BLaER1 treated with 17β-estradiol and CSF1 and Interleukin-3, amounts not matched to agents 10 nM and 100 nM (cell line): ENCODE measurements at regions not wholly inside any gene's neighbourhood (a gene's known extent, or its start where the extent isn't known, plus 50 kb on each side); places are given as distances from the start of the nearest gene placed in this dataset.
"Not testable (repeated sequence)": the region's sequence is repeated elsewhere in the genome, so short reads cannot be mapped to it uniquely, and the experiment has no call there.

Experiments used
- H3K27ac ChIP-seq, 11 experiments: shearing (Covaris generic); formaldehyde crosslinking; 2 replicates each; pipeline ENCODE4 v1.8.1; 2022
- H3K27me3 ChIP-seq, 11 experiments: shearing (Covaris generic); formaldehyde crosslinking; 2 replicates each; pipeline ENCODE4 v1.8.1; 2022
- H3K36me3 ChIP-seq, 11 experiments: shearing (Covaris generic); formaldehyde crosslinking; 2 replicates each; pipeline ENCODE4 v1.8.1; 2022
- H3K4me1 ChIP-seq, 10 experiments: shearing (Covaris generic); formaldehyde crosslinking; 2 replicates each; pipeline ENCODE4 v1.8.1; 2022
- H3K4me2 ChIP-seq, 11 experiments: shearing (Covaris generic); formaldehyde crosslinking; 2 replicates each; pipeline ENCODE4 v1.8.1; 2022
- H3K4me3 ChIP-seq, 10 experiments: shearing (Covaris generic); formaldehyde crosslinking; 2 replicates each; pipeline ENCODE4 v1.8.1; 2022
- H3K9ac ChIP-seq, 11 experiments: shearing (Covaris generic); formaldehyde crosslinking; 2 replicates each; pipeline ENCODE4 v1.8.1; 2022
- H3K9me3 ChIP-seq, 11 experiments: shearing (Covaris generic); formaldehyde crosslinking; replicated peaks in 1 of 11; 2 replicates each; pipeline ENCODE4 v1.8.1; 2022
- H4K20me1 ChIP-seq, 11 experiments: shearing (Covaris generic); formaldehyde crosslinking; 2 replicates each; pipeline ENCODE4 v1.8.1; 2022

GRCh38 chr7:150110882-150111281, 212.3 kb upstream of the LRRC61 start:
- not testable (repeated sequence) for H3K9me3 ChIP-seq, H3K9ac ChIP-seq, H3K4me3 ChIP-seq, H3K36me3 ChIP-seq, H4K20me1 ChIP-seq, H3K4me2 ChIP-seq, H3K4me1 ChIP-seq, H3K27me3 ChIP-seq, H3K27ac ChIP-seq

- not testable (repeated sequence) for H3K4me2 ChIP-seq, H3K27me3 ChIP-seq, H4K20me1 ChIP-seq, H3K36me3 ChIP-seq, H3K9me3 ChIP-seq, H3K4me3 ChIP-seq, H3K4me1 ChIP-seq, H3K9ac ChIP-seq, H3K27ac ChIP-seq
Observed at GRCh38 chr7:150111373-150112139, 211.6 kb upstream of the LRRC61 start.

GRCh38 chr7:150113301-150113700, 209.9 kb upstream of the LRRC61 start:
- H3K9ac ChIP-seq, H3K36me3 ChIP-seq, H3K9me3 ChIP-seq, H3K4me3 ChIP-seq, H3K27me3 ChIP-seq, H3K27ac ChIP-seq, H3K4me2 ChIP-seq, H4K20me1 ChIP-seq, H3K4me1 ChIP-seq: not testable (repeated sequence)

- not testable (repeated sequence) for H3K27ac ChIP-seq, H3K4me1 ChIP-seq, H3K9me3 ChIP-seq
Observed at GRCh38 chr7:150114591-150114990, 208.6 kb upstream of the LRRC61 start.

GRCh38 chr7:150119966-150120365, 203.2 kb upstream of the LRRC61 start:
- not testable (repeated sequence) for H3K4me3 ChIP-seq, H4K20me1 ChIP-seq, H3K27me3 ChIP-seq, H3K27ac ChIP-seq, H3K9me3 ChIP-seq, H3K36me3 ChIP-seq, H3K4me2 ChIP-seq, H3K9ac ChIP-seq, H3K4me1 ChIP-seq

More at GRCh38 chr7:150114591-150114990, 208.6 kb upstream of the LRRC61 start:
- H3K36me3 ChIP-seq, H3K27me3 ChIP-seq, H3K9ac ChIP-seq, H3K4me2 ChIP-seq, H4K20me1 ChIP-seq, H3K4me3 ChIP-seq: not testable (repeated sequence)

GRCh38 chr7:150125831-150126230, 197.3 kb upstream of the LRRC61 start:
- not testable (repeated sequence) for H3K4me2 ChIP-seq, H3K36me3 ChIP-seq, H3K27ac ChIP-seq, H3K27me3 ChIP-seq, H3K4me1 ChIP-seq, H3K4me3 ChIP-seq, H4K20me1 ChIP-seq, H3K9me3 ChIP-seq, H3K9ac ChIP-seq

GRCh38 chr7:150134451-150134850, 188.7 kb upstream of the LRRC61 start:
- not testable (repeated sequence) for H3K27me3 ChIP-seq, H3K9me3 ChIP-seq, H3K4me1 ChIP-seq, H4K20me1 ChIP-seq, H3K36me3 ChIP-seq, H3K4me3 ChIP-seq, H3K27ac ChIP-seq, H3K9ac ChIP-seq, H3K4me2 ChIP-seq

- not testable (repeated sequence) for H3K4me1 ChIP-seq, H3K4me3 ChIP-seq, H3K9ac ChIP-seq, H3K36me3 ChIP-seq, H4K20me1 ChIP-seq, H3K4me2 ChIP-seq, H3K27ac ChIP-seq, H3K9me3 ChIP-seq, H3K27me3 ChIP-seq
Observed at GRCh38 chr7:150135620-150136190, 187.4 kb upstream of the LRRC61 start.

GRCh38 chr7:150139840-150140239, 183.3 kb upstream of the LRRC61 start:
- H3K36me3 ChIP-seq, H3K9me3 ChIP-seq, H3K9ac ChIP-seq, H3K4me2 ChIP-seq, H3K27me3 ChIP-seq, H3K4me1 ChIP-seq, H4K20me1 ChIP-seq, H3K4me3 ChIP-seq, H3K27ac ChIP-seq: not testable (repeated sequence)

GRCh38 chr7:150141525-150142345, 181.4 kb upstream of the LRRC61 start:
- not testable (repeated sequence) for H3K36me3 ChIP-seq, H3K4me1 ChIP-seq, H3K9me3 ChIP-seq, H3K4me2 ChIP-seq, H3K27ac ChIP-seq, H3K9ac ChIP-seq, H3K27me3 ChIP-seq, H4K20me1 ChIP-seq, H3K4me3 ChIP-seq

- H4K20me1 ChIP-seq, H3K9ac ChIP-seq, H3K27me3 ChIP-seq, H3K9me3 ChIP-seq, H3K4me1 ChIP-seq, H3K36me3 ChIP-seq, H3K27ac ChIP-seq, H3K4me2 ChIP-seq, H3K4me3 ChIP-seq: not testable (repeated sequence)
Observed at GRCh38 chr7:150146124-150146523, 177.0 kb upstream of the LRRC61 start.

- not testable (repeated sequence) for H4K20me1 ChIP-seq, H3K9me3 ChIP-seq, H3K4me2 ChIP-seq, H3K27ac ChIP-seq, H3K36me3 ChIP-seq, H3K4me3 ChIP-seq, H3K4me1 ChIP-seq, H3K9ac ChIP-seq, H3K27me3 ChIP-seq
Observed at GRCh38 chr7:150147524-150147923, 175.6 kb upstream of the LRRC61 start.

GRCh38 chr7:150156015-150156414, 167.1 kb upstream of the LRRC61 start:
- H4K20me1 ChIP-seq, H3K4me2 ChIP-seq, H3K27ac ChIP-seq, H3K4me1 ChIP-seq, H3K4me3 ChIP-seq, H3K9me3 ChIP-seq, H3K27me3 ChIP-seq, H3K36me3 ChIP-seq, H3K9ac ChIP-seq: not testable (repeated sequence)

GRCh38 chr7:150158696-150159095, 164.5 kb upstream of the LRRC61 start:
- H3K36me3 ChIP-seq, H3K4me2 ChIP-seq, H3K4me3 ChIP-seq, H4K20me1 ChIP-seq, H3K9ac ChIP-seq, H3K27me3 ChIP-seq, H3K4me1 ChIP-seq, H3K27ac ChIP-seq, H3K9me3 ChIP-seq: not testable (repeated sequence)
